ENCODE measurements at regions not wholly inside any gene's neighbourhood (a gene's known extent, or its start where the extent isn't known, plus 50 kb on each side); places are given as distances from the start of the nearest gene placed in this dataset.
"Not testable (repeated sequence)": the region's sequence is repeated elsewhere in the genome, so short reads cannot be mapped to it uniquely, and the experiment has no call there.

DNA sequence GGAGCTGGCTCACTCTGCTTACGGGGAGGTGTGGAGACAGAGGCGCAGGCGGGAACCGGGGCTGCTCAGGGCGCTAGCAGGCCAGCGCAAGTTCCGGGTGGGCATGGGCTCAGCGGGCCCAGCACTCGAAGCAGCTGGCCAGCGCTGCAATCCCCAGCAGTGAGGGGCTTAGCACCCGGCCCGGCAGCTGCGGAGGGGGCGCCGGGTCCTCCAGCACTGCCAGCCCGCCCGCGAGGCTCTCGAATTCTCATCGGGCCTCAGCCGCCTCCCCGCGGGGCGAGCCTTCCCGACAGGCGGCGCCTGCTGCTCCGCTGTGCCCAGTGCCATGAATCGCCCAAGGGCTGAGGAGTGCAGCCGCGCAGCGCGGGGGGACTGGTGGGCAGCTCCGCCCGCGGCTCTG is 78.6 kb upstream of the MITF start:
- intact Hi-C loops (cut with micrococcal nuclease): no loop called here

DNA sequence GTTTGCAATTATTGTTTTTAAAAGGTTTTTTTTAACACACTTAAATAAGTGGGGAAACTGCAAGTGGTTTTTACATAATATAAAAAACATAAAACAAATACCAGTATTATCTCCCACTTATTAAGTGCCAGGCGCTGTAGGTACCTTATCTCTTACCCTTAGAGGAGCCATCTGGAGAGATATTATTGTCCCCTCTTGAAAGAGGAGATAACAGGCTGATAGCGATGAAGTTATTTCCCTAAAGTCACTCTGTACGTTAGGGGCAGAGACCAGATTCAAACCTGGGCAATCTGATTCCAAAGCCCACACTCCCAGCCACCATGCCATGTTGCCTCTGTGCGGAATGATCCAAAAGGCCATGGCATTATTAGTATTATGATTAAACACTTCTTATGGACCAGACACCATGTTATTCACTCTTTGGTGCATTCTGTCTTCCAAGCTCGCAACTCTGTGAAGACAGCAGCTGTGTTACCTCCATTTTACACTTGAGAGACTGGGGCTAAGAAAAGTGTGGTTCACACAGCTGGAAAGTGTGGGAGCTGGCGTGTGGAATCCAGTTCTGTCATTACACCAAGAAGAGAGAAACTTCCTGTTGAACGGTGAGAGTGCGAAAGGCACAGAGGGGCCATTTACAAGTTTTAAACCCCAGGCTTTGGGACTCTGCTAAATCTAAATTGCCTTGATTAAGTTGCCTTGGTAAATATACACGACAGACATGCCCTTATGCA is 79.9 kb upstream of the MITF start:
- no peak overlapping the region for H3K4me3 Mint-ChIP-seq
- no peak overlapping the region for H3K27ac Mint-ChIP-seq
- no peaks in the 10 kb centered on the region for H3K27me3 Mint-ChIP-seq (ENCODE audit: low read depth)
- intact Hi-C loops (cut with micrococcal nuclease): no loop called here
- H3K36me3 Mint-ChIP-seq (ENCODE audit: low read depth): no peaks in the 10 kb centered on the region
- H3K4me1 Mint-ChIP-seq (ENCODE audit: low read depth): no peaks in the 10 kb centered on the region
- CTCF ChIA-PET: no interaction called here
- no peak for DNase-seq
- no peaks in the 10 kb centered on the region for H3K9me3 Mint-ChIP-seq

More for the DNA sequence above, 78.6 kb upstream of the MITF start:
- Mint-ChIP-seq H3K9me3 (no peaks in the 10 kb centered on the region), H3K36me3 (ENCODE audit: low read depth) (no peaks in the 10 kb centered on the region), H3K27ac (no peak overlapping the region), H3K4me3 (no peak overlapping the region), H3K4me1 (ENCODE audit: low read depth) (no peaks in the 10 kb centered on the region), H3K27me3 (ENCODE audit: low read depth) (no peaks in the 10 kb centered on the region)
- no peak for DNase-seq
- CTCF ChIA-PET: no interaction called here

DNA sequence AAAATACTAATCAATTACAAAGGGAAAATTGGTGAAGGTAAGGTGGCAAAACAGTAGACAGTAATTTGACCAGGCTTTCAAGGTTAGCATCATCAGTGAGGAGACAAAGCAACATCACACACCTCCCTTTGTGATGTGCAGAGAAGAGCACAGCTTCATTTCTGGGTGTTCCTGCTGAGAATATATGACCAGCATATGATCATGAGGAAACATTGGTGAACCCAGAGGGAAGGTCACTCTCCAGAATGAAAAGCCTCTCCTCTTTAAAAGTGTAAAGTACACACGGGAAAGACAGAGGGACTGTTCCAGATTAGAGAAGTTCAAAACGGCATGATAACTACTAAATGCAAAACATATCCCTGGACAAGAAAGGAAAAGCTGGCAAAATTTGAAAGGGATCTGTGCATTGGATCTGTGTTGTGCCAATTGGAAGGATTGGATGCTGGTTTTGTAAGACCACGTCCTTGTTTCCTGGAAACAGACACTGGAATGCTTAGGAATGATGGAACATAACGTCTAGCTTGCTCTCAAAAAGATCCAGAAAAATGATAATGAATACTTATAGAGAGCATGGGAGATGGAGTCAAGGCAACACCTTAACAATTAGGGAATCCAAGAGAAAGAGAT is 80.6 kb upstream of the MITF start:
- CTCF ChIA-PET: no interaction called here
- no peaks in the 10 kb centered on the region for H3K36me3 Mint-ChIP-seq (ENCODE audit: low read depth)
- no peak overlapping the region for H3K4me3 Mint-ChIP-seq
- DNase-seq: no peak
- H3K27ac Mint-ChIP-seq: no peak overlapping the region
- intact Hi-C loops (cut with micrococcal nuclease): no loop called here
- H3K4me1 Mint-ChIP-seq (ENCODE audit: low read depth): no peaks in the 10 kb centered on the region
- no peaks in the 10 kb centered on the region for H3K27me3 Mint-ChIP-seq (ENCODE audit: low read depth)
- H3K9me3 Mint-ChIP-seq: no peaks in the 10 kb centered on the region

DNA sequence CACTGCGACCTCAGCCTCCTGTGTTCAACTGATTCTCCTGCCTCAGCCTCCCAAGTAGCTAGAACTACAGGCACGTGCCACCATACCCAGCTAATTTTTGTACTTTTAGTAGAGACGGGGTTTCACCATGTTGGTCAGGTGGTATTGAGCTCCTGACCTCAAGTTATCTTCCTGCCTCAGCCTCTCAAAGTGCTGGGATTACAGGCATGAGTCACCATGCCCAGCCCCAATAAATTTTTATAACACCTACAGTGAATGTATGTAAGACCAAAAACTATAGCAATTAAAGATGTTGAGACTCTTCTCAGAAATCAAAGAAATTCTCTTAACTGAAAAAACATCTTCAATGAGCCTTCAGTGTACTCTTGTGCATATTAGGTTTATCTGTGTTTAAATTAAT is 82.2 kb upstream of the MITF start:
- intact Hi-C loops (cut with micrococcal nuclease); H3K4me3 Mint-ChIP-seq; H3K9me3 Mint-ChIP-seq; H3K36me3 Mint-ChIP-seq (ENCODE audit: low read depth); DNase-seq; H3K27ac Mint-ChIP-seq; CTCF ChIA-PET; H3K4me1 Mint-ChIP-seq (ENCODE audit: low read depth); H3K27me3 Mint-ChIP-seq (ENCODE audit: low read depth): not testable (repeated sequence)

GRCh38 chr3:69651765-69652164 is 87.5 kb upstream of the MITF start:
- DNase-seq: no peak
- H3K27me3 Mint-ChIP-seq (ENCODE audit: low read depth): peaks cover 2% of the 10 kb centered on the region

GRCh38 chr3:69650066-69650419 is 89.2 kb upstream of the MITF start:
- H3K27ac Mint-ChIP-seq: no peak overlapping the region
- intact Hi-C loops (cut with micrococcal nuclease): no loop called here
- no peaks in the 10 kb centered on the region for H3K4me1 Mint-ChIP-seq (ENCODE audit: low read depth)
- peaks cover 2% of the 10 kb centered on the region for H3K27me3 Mint-ChIP-seq (ENCODE audit: low read depth)
- no peak overlapping the region for H3K4me3 Mint-ChIP-seq
- CTCF ChIA-PET: no interaction called here
- no peaks in the 10 kb centered on the region for H3K9me3 Mint-ChIP-seq
- no peaks in the 10 kb centered on the region for H3K36me3 Mint-ChIP-seq (ENCODE audit: low read depth)
- DNase-seq: no peak

More at GRCh38 chr3:69651765-69652164, 87.5 kb upstream of the MITF start:
- Mint-ChIP-seq H3K4me3 (no peak overlapping the region), H3K27ac (no peak overlapping the region), H3K36me3 (ENCODE audit: low read depth) (no peaks in the 10 kb centered on the region), H3K9me3 (no peaks in the 10 kb centered on the region), H3K4me1 (ENCODE audit: low read depth) (no peaks in the 10 kb centered on the region)
- CTCF ChIA-PET: no interaction called here
- intact Hi-C loops (cut with micrococcal nuclease): no loop called here

DNA sequence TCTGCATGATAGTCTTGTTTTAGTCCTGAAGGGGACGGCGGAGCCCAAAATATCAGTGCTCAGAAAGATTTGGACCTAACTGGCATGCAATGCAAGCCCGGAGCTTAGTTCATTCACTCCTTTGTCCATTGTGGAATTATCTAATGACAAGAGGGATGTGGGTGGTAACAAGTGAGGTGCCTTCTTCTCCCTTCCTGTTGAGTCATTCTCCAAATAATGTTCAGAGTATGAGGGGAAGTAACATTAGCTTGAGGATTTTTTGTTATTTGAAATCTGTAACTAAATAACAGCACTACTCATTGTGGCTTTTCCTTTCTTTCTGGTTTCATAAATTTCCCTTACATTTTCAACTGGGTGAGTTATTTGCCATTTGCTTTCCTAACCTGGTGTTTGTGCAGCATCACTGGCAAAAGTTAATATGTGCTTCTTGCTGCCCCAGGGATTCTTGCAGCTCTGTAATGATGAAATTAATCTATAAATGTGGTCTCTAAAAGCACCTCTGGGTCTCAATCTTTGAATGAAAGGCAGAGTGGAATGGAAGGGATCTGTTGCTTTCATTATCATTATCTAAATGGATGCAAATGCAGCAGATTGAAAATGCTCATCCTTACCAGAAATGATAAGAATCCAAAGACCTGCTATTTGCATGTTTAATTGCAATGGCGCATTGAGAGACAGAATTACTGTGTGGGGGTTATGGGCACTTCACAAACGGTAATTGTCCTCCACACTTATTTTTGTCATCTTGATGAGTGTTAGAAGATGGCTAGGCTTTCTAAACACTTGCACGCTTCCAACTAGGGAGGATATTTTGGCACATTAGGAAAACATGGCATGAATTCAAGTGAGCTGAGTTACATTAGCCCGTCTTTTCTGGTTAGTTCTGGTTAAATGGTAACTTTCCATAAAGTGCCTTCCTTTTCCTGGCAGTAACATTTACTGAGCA is 89.9 kb upstream of the MITF start:
- CTCF ChIA-PET: no interaction called here
- Mint-ChIP-seq H3K4me1 (ENCODE audit: low read depth) (no peaks in the 10 kb centered on the region), H3K27me3 (ENCODE audit: low read depth) (peaks cover 2% of the 10 kb centered on the region), H3K9me3 (no peaks in the 10 kb centered on the region), H3K4me3 (no peak overlapping the region), H3K27ac (no peak overlapping the region), H3K36me3 (ENCODE audit: low read depth) (no peaks in the 10 kb centered on the region)
- intact Hi-C loops (cut with micrococcal nuclease): no loop called here
- DNase-seq: no peak

DNA sequence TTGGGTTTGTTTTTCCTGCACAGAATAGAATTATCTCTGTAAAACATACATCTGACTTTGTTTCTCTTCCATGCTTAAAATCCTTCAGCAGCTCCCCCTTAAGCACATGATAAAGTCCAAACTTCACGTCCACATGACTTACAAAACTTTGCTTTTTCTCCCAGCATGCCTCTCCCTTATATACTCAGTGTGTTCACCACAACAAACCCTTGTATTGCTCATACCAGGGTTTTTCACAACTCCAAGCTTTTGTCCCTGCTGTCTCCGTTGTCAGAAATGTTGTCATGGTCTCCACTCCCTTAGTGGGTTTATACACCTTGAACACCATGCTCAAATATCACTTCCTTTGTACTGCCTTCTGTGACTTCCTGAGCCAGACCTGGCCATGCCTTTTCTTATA is 91.1 kb upstream of the MITF start:
- H3K4me1 Mint-ChIP-seq (ENCODE audit: low read depth): no peaks in the 10 kb centered on the region
- H3K36me3 Mint-ChIP-seq (ENCODE audit: low read depth): no peaks in the 10 kb centered on the region
- H3K27me3 Mint-ChIP-seq (ENCODE audit: low read depth): peaks cover 2% of the 10 kb centered on the region
- H3K27ac Mint-ChIP-seq: no peak overlapping the region
- CTCF ChIA-PET: no interaction called here
- intact Hi-C loops (cut with micrococcal nuclease): no loop called here
- DNase-seq: no peak
- no peaks in the 10 kb centered on the region for H3K9me3 Mint-ChIP-seq
- no peak overlapping the region for H3K4me3 Mint-ChIP-seq

DNA sequence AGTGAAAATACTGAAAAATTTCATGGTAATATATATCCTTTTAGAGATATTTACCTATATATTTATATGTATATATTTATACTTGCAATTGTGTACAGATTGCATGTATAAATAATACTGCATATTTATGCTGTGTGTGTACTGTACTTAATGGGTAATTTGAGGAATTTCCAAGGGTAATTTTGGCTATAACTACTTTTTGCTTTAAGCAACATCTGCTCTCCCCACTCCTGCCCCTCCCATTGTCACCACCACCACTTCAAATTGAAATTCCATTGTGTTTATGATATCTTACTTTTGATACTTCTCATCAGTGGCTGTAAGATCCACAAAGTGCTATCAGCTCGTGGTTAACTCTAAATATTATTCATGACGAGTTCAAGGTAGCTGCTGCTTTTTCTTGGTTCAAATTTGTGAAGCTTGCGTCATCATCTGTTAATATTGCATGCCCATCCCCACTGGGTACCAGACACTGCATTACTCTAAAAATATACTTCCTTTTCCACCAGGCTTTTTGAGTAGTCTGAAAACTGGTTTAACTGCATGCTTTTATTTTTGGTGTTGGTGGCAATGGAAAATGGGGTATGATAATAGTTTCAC is 91.7 kb upstream of the MITF start:
- CTCF ChIA-PET: no interaction called here
- no peaks in the 10 kb centered on the region for H3K9me3 Mint-ChIP-seq
- no peak overlapping the region for H3K27ac Mint-ChIP-seq
- intact Hi-C loops (cut with micrococcal nuclease): no loop called here
- no peaks in the 10 kb centered on the region for H3K36me3 Mint-ChIP-seq (ENCODE audit: low read depth)
- no peak overlapping the region for H3K4me3 Mint-ChIP-seq
- DNase-seq: no peak
- no peaks in the 10 kb centered on the region for H3K4me1 Mint-ChIP-seq (ENCODE audit: low read depth)
- peaks cover 2% of the 10 kb centered on the region for H3K27me3 Mint-ChIP-seq (ENCODE audit: low read depth)

DNA sequence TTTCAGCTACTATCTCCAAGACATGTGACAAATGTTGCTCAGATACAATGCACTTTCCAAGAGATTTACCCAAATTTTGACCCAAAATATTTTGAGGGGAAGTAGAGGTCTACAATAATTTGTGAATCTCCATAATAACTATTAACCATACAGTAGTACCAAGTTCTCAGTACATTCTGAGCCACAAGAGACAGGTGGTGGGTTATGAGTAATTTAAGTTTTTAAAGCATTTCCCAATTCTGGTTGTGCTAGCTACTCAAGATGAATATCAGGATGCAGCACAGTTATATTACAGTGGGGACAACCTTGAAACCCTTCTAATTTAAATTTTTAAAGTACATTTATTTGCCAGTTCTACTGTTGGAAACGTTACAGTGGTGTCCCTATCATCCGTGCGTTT is 92.2 kb upstream of the MITF start:
- Mint-ChIP-seq H3K27ac (no peak overlapping the region), H3K36me3 (ENCODE audit: low read depth) (no peaks in the 10 kb centered on the region), H3K27me3 (ENCODE audit: low read depth) (peaks cover 2% of the 10 kb centered on the region), H3K9me3 (no peaks in the 10 kb centered on the region), H3K4me3 (no peak overlapping the region), H3K4me1 (ENCODE audit: low read depth) (no peaks in the 10 kb centered on the region)
- CTCF ChIA-PET: interaction anchor here (0.6 kb wide), 1 partner anchor 10 kb away, joined by 3 read pairs; no protein-coding TSS in a partner anchor
- DNase-seq: no peak
- intact Hi-C loops (cut with micrococcal nuclease): no loop called here

GRCh38 chr3:69646287-69647067 is 92.8 kb upstream of the MITF start:
- Mint-ChIP-seq H3K36me3 (ENCODE audit: low read depth) (no peaks in the 10 kb centered on the region), H3K27me3 (ENCODE audit: low read depth) (peaks cover 5% of the 10 kb centered on the region), H3K4me3 (no peak overlapping the region), H3K9me3 (no peaks in the 10 kb centered on the region), H3K4me1 (ENCODE audit: low read depth) (no peaks in the 10 kb centered on the region), H3K27ac (no peak overlapping the region)
- CTCF ChIA-PET: interaction anchor here (0.6 kb wide), 1 partner anchor 9 kb away, joined by 3 read pairs; no protein-coding TSS in a partner anchor
- DNase-seq: no peak
- intact Hi-C loops (cut with micrococcal nuclease): no loop called here

- CTCF ChIA-PET: no interaction called here
- Mint-ChIP-seq H3K4me1 (ENCODE audit: low read depth) (no peaks in the 10 kb centered on the region), H3K36me3 (ENCODE audit: low read depth) (no peaks in the 10 kb centered on the region), H3K27ac (no peak overlapping the region), H3K9me3 (no peaks in the 10 kb centered on the region), H3K4me3 (no peak overlapping the region), H3K27me3 (ENCODE audit: low read depth) (peaks cover 15% of the 10 kb centered on the region)
- intact Hi-C loops (cut with micrococcal nuclease): no loop called here
- no peak for DNase-seq
Measured at GRCh38 chr3:69642606-69643005, 96.7 kb upstream of the MITF start.

Measured in activated naive CD4-positive, alpha-beta T cell treated with anti-CD3 and anti-CD28 coated beads for 36 hours (primary cell).